Amniotic stem cell (primary cell): ENCODE measurements at regions not wholly inside any gene's neighbourhood (a gene's known extent, or its start where the extent isn't known, plus 50 kb on each side); places are given as distances from the start of the nearest gene placed in this dataset.

Experiments used
- DNase-seq: peaks from one replicate; lab custom pipeline; 2025; lab: John Stamatoyannopoulos, UW

DNA sequence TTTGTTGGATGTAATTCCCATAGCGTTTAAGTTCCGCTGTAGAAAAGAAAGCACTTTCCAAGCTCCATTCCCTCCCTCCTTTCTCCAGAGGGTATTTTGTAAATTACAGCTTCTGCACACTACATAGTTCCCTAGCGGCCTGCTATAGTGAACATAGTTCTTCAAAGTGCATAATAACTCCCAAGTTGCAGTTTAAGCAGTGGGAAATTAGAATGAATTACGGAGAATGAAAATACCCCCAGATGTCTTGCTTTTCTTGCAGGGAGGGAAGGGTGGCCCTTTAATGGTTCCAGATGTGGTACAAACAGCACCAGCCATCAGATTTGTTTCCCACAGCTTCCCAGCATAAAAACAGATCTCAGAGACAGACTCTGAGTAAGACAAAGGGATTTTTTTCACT lies 893.9 kb downstream of the SUCLG1 start:
- DNase-seq: no peak

DNA sequence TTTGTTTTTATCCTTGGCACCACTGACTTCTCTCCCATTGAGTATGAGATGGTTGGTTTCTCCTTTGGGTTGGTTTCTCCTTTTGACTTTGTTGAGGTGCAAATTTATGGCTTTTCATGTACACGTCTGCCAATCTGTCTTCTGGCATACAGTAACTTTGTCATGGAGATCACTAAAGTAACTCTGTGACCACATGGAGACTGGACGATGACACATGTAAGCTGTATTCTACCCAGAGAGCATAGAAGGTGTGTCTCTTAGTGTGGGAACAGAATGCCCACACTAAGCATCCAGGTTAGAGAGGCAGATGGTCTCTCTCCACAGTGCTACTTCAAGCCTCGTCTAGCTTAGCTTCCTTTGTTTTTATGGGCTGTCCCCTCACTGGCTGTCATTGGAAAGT lies 897.5 kb downstream of the SUCLG1 start:
- DNase-seq: no peak

GRCh38 chr2:83536556-83536955 lies 922.5 kb downstream of the SUCLG1 start:
- no peak for DNase-seq

GRCh38 chr2:83534416-83534815 lies 924.7 kb downstream of the SUCLG1 start:
- DNase-seq: no peak

DNA sequence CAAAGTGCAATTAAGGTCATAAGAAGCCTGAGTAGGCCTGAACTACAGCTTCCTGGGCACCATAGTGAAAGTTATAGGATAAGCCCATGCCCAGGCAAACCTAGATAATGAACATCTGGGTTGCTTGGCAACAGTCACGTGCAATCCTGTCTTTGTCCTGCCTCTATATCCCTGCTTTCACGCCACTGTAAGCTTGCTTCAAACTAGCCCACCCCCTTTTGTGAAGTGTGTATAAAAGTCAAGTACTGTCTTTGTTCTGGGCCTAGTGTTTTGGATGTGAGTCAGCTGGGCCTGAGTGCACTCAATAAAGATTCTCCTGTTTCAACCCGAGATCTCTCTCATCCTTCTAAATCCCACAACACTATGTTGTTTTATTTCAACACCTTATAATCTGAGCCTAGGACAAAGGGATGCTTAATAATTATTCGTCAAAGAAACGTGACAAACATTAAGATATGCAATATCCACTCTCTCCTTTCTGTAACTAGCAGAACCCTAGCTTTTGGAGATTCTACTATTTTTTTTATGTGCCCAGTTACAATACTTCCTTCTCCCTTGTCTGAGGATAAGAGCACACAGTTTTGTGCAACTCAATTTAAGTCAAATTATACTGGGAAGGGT lies 927.8 kb downstream of the SUCLG1 start:
- DNase-seq: no peak

DNA sequence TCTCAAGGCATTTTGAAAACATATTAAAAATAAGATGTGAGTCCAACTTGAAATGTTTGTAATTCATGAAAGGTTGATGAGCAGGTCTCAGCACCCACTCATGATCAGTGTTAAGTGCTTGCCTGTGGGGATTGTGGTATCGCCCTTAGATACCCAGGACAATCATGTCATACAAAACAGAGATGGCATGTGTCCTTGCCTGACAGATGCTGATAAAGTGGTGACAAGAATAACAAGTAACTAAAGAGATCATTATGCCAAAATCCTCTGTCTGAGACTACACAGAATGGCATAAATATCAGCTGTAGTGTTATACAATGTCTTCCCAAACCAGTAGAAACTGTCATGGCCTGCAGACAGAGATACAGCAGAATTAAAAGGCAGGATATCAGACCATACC lies 930.3 kb downstream of the SUCLG1 start:
- DNase-seq: no peak

GRCh38 chr2:83522891-83523493 lies 936.1 kb downstream of the SUCLG1 start:
- no peak for DNase-seq

DNA sequence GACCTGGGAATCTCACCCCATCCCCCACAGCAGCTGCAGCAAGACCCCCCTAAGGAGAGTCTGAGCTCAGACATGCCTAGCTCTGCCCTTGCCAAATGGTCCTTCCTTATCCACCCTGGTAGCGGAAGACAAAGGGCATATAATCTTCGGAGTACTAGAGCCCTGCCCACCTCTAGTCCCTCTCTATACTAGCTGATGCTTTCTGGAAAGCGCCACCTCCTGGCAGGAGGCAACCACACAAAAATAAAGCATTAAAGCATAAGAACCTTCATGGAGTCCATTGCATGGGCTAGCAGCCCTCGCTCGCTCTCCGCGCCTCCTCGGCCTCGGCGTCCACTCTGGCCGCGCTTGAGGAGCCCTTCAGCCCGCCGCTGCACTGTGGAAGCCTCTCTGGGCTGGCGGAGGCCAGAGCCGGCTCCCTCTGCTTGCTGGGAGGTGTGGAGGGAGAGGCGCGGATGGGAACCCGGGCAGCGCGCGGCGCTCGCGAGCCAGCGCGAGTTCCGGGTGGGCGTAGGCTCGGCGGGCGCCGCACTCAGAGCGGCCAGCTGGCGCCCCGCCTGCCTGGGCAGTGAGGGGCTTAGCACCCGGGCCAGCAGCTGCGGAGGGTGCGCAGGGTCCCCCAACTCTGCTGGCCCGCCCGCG lies 941.2 kb downstream of the SUCLG1 start:
- DNase-seq: no peak

GRCh38 chr2:83516503-83516902 lies 942.6 kb downstream of the SUCLG1 start:
- DNase-seq: no peak

GRCh38 chr2:83487451-83487850 lies 971.6 kb downstream of the SUCLG1 start:
- DNase-seq: no peak

DNA sequence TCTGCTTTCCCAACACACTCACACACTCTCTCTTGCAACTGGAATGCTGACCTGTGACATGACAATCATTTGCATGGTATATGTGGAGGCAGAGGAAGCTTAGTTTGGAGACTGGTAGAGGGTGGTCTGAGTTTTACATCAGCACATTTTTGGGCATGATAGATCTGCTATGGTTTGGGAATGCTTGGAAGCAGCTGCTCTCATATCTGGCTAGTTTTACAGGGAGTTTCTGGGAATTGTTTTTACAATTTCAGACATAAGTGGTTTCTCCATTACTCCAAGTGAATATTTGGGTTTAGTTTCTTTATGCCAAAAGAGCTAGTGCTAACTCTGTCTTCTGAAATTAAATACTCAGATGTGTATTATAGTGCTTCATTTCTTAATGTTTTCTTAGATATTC lies 977.6 kb downstream of the SUCLG1 start:
- no peak for DNase-seq

DNA sequence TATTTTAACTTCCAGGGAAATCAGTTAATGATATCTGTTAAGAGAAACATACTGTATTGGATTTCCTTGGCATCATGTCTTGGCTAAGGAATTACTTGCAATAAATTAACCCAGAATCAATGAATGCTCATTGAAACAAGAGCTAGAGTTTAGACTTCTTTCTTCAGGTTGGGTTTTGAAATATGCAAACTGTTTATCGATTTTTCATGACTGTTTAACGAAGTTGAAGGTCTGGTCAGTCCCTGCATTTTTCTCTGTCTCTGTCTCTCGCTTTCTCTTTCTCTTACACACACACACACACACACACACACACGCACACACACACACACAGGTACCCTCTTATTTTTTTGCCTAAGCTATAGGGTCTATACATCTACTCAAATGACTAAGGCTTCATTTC lies 981.0 kb downstream of the SUCLG1 start:
- no peak for DNase-seq

- DNase-seq: no peak
Measured at GRCh38 chr2:83475371-83475770, 983.7 kb downstream of the SUCLG1 start.

DNA sequence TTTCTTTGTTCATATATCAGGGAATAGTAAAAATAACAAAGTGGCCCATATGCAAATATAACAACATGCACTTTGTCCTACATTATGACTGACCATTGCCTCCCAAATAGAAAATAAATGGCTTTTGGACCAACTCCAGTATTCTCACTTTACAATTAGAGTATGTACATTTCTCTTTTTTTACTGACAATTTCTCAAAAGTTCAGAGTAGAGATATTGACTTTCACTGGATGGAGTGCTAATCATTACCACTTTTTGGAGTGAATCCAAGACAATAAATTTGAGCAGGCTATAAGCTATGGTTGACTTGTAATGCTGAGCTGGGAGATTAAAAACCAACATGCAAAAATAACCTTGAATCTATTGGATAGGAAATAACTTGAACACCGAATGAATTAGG lies 987.4 kb downstream of the SUCLG1 start:
- no peak for DNase-seq

GRCh38 chr2:83470928-83471327 lies 988.2 kb downstream of the SUCLG1 start:
- DNase-seq: no peak

DNA sequence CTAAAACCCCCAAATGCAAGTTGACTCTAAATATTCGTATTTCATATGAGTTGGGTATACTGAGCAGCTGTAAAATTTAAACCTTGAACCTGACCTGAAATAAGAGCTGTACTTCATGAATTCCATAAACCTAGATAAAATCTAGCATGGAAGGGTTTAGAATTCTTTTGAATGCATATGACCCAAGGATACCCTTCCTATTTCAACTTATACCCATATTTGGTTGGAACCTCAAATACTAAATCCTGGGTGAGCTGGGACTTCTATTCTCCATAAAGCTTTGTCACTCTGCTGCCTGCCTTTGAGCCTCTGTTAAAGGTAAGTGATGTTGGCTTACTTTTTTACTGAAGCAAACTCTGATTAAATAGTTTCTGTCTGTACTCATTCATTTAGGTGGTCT lies 994.6 kb downstream of the SUCLG1 start:
- no peak for DNase-seq

- no peak for DNase-seq
Measured at GRCh38 chr2:83462881-83463280, 996.2 kb downstream of the SUCLG1 start.

GRCh38 chr2:83461135-83461534 lies 997.9 kb downstream of the SUCLG1 start:
- DNase-seq: no peak

DNA sequence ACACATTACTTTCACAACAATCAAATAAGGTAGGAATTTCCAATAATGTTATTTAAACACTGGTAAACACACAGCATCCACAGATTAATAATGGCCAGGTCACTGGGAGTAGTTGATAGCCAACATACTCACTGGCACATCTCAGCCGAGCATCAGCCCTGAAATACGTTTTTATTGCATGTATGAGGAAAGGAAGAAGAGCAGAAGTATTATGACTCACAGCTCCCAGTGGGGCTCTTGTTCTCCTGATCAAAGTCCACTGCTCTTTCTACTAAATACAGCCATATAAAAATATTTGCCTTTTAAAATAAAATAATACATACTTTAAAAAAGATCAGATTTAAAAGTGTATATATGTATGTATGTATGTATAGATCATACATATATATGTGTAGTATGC lies 999.6 kb downstream of the SUCLG1 start:
- DNase-seq: no peak

- DNase-seq: no peak
Measured at GRCh38 chr2:83435989-83436388, 1023.1 kb downstream of the SUCLG1 start.

DNA sequence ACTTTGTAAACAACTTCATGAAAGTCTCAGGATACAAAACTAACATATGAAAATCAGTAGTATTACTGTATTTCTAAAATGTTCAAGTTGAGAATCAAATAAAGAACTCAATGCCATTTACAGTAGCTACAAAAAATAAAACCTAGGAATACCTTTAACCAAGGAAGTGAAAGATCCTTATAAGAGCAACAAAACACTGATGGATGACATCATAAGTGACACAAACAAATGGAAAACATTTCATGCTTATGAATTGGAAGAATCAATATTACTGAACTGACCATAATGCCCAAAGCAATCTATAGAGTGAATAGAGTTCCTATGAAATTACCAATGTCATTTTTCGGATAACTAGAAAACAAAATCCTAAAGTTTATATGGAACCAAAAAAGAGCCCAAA lies 1038.1 kb downstream of the SUCLG1 start:
- DNase-seq: no peak

- no peak for DNase-seq
Measured at GRCh38 chr2:83394134-83394904, 1064.8 kb downstream of the SUCLG1 start.

GRCh38 chr2:83388804-83389203 lies 1070.3 kb downstream of the SUCLG1 start:
- DNase-seq: no peak
